DOHH2 (cell line): ENCODE measurements at regions not wholly inside any gene's neighbourhood (a gene's known extent, or its start where the extent isn't known, plus 50 kb on each side); places are given as distances from the start of the nearest gene placed in this dataset.

Experiments
- H3F3A ChIP-seq: fragments of 200-600 bp; sonication (generic), shearing (Covaris generic); 2 replicates; pipeline ENCODE4 v1.6.0; 2016; ENCODE audit warnings: antibody characterized with exemption, mild to moderate bottlenecking; ENCODE audit not compliant: control insufficient read depth, insufficient read depth
- H3K27ac ChIP-seq: fragments of 200-600 bp; sonication (generic); 2 replicates; pipeline ENCODE4 v1.5.1; 2014; ENCODE audit warnings: low read depth, mild to moderate bottlenecking, low read length, moderate library complexity
- H3K27me3 ChIP-seq: fragments of 200-600 bp; sonication (generic); 2 replicates; pipeline ENCODE4 v1.6.1; 2014; ENCODE audit warnings: mild to moderate bottlenecking, low read length, mixed read lengths; ENCODE audit not compliant: control insufficient read depth
- H3K36me3 ChIP-seq: fragments of 200-600 bp; sonication (generic); 2 replicates; pipeline ENCODE4 v1.6.1; 2014; ENCODE audit warnings: mild to moderate bottlenecking, low read length, moderate library complexity, mixed read lengths; ENCODE audit not compliant: control insufficient read depth
- H3K4me1 ChIP-seq: fragments of 200-600 bp; sonication (generic); 2 replicates; pipeline ENCODE4 v1.6.1; 2014; ENCODE audit warnings: mild to moderate bottlenecking, low read length, mixed read lengths; ENCODE audit not compliant: control insufficient read depth
- H3K4me2 ChIP-seq: fragments of 200-600 bp; sonication (generic); 2 replicates; pipeline ENCODE4 v1.6.0; 2014; ENCODE audit warnings: mild to moderate bottlenecking, low read length, moderate library complexity
- H3K4me3 ChIP-seq: fragments of 200-600 bp; sonication (generic); 2 replicates; pipeline ENCODE4 v1.5.1; 2014; ENCODE audit warnings: mild to moderate bottlenecking, low read length, mixed read lengths
- H3K79me2 ChIP-seq: fragments of 200-600 bp; sonication (generic); 2 replicates; pipeline ENCODE4 v1.6.1; 2014; ENCODE audit warnings: mild to moderate bottlenecking, low read length, mixed read lengths; ENCODE audit not compliant: control insufficient read depth
- H3K9me2 ChIP-seq: fragments of 200-600 bp; sonication (generic); replicated peaks from 2 replicates; pipeline ENCODE4 v1.6.1; 2014; ENCODE audit warnings: mild to moderate bottlenecking, low read length, mixed read lengths; ENCODE audit not compliant: control insufficient read depth
- H3K9me3 ChIP-seq: fragments of 200-600 bp; sonication (generic); 2 replicates; pipeline ENCODE4 v1.6.1; 2014; ENCODE audit warnings: antibody characterized with exemption, low read length, mixed read lengths; ENCODE audit not compliant: control insufficient read depth, insufficient read depth
- H4K20me1 ChIP-seq: fragments of 200-600 bp; sonication (generic); 2 replicates; pipeline ENCODE4 v1.6.0; 2014; ENCODE audit warnings: low read depth, mild to moderate bottlenecking, antibody characterized with exemption, low read length, moderate library complexity; ENCODE audit not compliant: control insufficient read depth, insufficient read depth
- CTCF ChIP-seq: fragments of 200-600 bp; sonication (generic); IDR thresholded peaks from one replicate; pipeline ENCODE4 v1.5.1; 2014; ENCODE audit warnings: antibody characterized with exemption, mild to moderate bottlenecking, low read depth, low read length; ENCODE audit not compliant: poor library complexity, severe bottlenecking
- EZH2phosphoT487 ChIP-seq: fragments of 200-600 bp; sonication (generic); IDR thresholded peaks from 2 replicates; pipeline ENCODE4 v1.6.1; 2017; ENCODE audit warnings: borderline replicate concordance, mild to moderate bottlenecking, antibody characterized with exemption, low read length, moderate library complexity, mixed read lengths

GRCh38 chr2:17179145-17179808, 339.0 kb downstream of the RAD51AP2 start:
- Histone ChIP-seq H3K4me2 (no peak overlapping the region), H3K4me3 (no peak overlapping the region), H4K20me1 (no peaks in the 10 kb centered on the region), H3K79me2 (no peaks in the 10 kb centered on the region), H3F3A (no peaks in the 10 kb centered on the region), H3K4me1 (peaks cover 31% of the 10 kb centered on the region), H3K9me3 (no peaks in the 10 kb centered on the region), H3K27ac (no peak overlapping the region), H3K36me3 (no peaks in the 10 kb centered on the region), H3K9me2 (no peaks in the 10 kb centered on the region), H3K27me3 (no peaks in the 10 kb centered on the region)
- TF ChIP-seq CTCF = no peak
- no peak for TF ChIP-seq EZH2phosphoT487

GRCh38 chr2:17177088-17177487, 341.2 kb downstream of the RAD51AP2 start:
- Histone ChIP-seq H3K79me2 (no peaks in the 10 kb centered on the region), H3K4me1 (peaks cover 21% of the 10 kb centered on the region), H3K4me3 (no peak overlapping the region), H3K36me3 (no peaks in the 10 kb centered on the region), H3K9me2 (no peaks in the 10 kb centered on the region), H3K27me3 (no peaks in the 10 kb centered on the region), H3K4me2 (peak overlapping the region; percentile 1; the same call in 1 of the 2 replicates), H4K20me1 (no peaks in the 10 kb centered on the region), H3K27ac (no peak overlapping the region), H3K9me3 (no peaks in the 10 kb centered on the region), H3F3A (no peaks in the 10 kb centered on the region)
- TF ChIP-seq EZH2phosphoT487 (no peak), CTCF (no peak)

GRCh38 chr2:17171446-17172049, 346.7 kb downstream of the RAD51AP2 start:
- Histone ChIP-seq H3K4me1 (peaks cover 23% of the 10 kb centered on the region), H3K27ac (no peak overlapping the region), H3F3A (no peaks in the 10 kb centered on the region), H3K9me2 (no peaks in the 10 kb centered on the region), H3K36me3 (no peaks in the 10 kb centered on the region), H3K4me2 (no peak overlapping the region), H4K20me1 (no peaks in the 10 kb centered on the region), H3K4me3 (no peak overlapping the region), H3K27me3 (no peaks in the 10 kb centered on the region), H3K79me2 (no peaks in the 10 kb centered on the region), H3K9me3 (no peaks in the 10 kb centered on the region)
- TF ChIP-seq CTCF = peak; percentile 76
- TF ChIP-seq EZH2phosphoT487 = no peak
